ENCODE measurements at regions not wholly inside any gene's neighbourhood (a gene's known extent, or its start where the extent isn't known, plus 50 kb on each side); places are given as distances from the start of the nearest gene placed in this dataset.
A peak's percentile ranks its signal among the peaks of the same experiment; 100 is the strongest.

DNA sequence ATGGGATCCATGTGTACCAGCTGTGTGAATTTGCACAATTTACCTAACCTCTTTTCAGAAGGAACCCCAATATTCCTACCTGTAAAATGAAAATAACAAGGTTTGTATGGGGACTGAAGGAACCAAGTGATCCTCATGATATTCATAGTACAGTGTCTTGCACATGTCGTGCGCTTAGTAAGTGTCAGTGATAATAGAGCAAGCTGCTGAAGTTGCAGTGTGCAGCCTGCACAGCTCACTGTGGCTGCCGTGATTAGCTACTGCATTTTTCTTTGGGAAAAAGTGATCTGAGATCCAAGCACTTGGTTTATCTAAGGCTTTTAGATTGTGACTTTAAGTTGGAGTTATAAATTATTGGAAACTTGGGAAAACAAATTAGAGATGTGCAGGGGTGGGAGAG is 135.9 kb upstream of the FRY start:
- TF ChIP-seq, protein P1, sequence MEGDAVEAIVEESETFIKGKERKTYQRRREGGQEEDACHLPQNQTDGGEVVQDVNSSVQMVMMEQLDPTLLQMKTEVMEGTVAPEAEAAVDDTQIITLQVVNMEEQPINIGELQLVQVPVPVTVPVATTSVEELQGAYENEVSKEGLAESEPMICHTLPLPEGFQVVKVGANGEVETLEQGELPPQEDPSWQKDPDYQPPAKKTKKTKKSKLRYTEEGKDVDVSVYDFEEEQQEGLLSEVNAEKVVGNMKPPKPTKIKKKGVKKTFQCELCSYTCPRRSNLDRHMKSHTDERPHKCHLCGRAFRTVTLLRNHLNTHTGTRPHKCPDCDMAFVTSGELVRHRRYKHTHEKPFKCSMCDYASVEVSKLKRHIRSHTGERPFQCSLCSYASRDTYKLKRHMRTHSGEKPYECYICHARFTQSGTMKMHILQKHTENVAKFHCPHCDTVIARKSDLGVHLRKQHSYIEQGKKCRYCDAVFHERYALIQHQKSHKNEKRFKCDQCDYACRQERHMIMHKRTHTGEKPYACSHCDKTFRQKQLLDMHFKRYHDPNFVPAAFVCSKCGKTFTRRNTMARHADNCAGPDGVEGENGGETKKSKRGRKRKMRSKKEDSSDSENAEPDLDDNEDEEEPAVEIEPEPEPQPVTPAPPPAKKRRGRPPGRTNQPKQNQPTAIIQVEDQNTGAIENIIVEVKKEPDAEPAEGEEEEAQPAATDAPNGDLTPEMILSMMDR (IDR thresholded peaks at IDR 0.05), result no peak
- TF ChIP-seq EZH2 (IDR thresholded peaks at IDR 0.05), result no peak
- TF ChIP-seq EZH2phosphoT487 (IDR thresholded peaks at IDR 0.05), result no peak
- no peaks in the 10 kb centered on the region for H3K36me3 Mint-ChIP-seq
- H3K27ac Mint-ChIP-seq, result no peak overlapping the region

DNA sequence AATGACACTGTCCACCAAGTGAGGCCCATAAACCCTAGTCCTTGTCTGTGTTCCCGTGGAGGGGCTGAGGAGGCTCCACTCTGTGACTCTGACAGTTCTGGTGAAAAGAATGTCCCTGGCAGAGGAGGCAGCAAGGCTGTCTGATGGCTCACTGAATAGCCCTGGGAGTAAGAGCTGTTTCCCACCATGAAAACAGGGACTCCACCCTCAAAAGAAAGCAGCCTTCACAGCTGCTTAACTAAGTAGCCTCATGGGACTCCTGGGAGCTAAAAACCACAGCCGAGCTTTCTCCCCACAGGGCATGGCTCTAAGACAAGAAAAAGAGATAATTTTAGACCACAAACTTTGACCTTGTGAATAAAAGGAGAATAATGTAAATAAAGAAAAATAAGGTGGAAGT is 135.1 kb upstream of the FRY start:
- Histone ChIP-seq H3K27me3 (no peaks in the 10 kb centered on the region), H3K4me2 (no peak overlapping the region), H3K79me2 (ENCODE audit: low read depth) (no peaks in the 10 kb centered on the region), H3F3A (ENCODE audit: low read depth) (no peaks in the 10 kb centered on the region), H3K4me3 (no peak overlapping the region), H3K27ac (no peak overlapping the region), H3K9me3 (ENCODE audit: low read depth) (no peaks in the 10 kb centered on the region), H3K4me1 (no peaks in the 10 kb centered on the region), H3K9ac (no peak overlapping the region), H4K20me1 (ENCODE audit: low read depth) (no peaks in the 10 kb centered on the region), H2AFZ (replicated peaks) (no peak overlapping the region), H3K36me3 (no peaks in the 10 kb centered on the region)
- no peak overlapping the region for H3K27ac Mint-ChIP-seq
- no peak overlapping the region for H3K4me3 Mint-ChIP-seq
- no peaks in the 10 kb centered on the region for H3K9me3 Mint-ChIP-seq
- DNase-seq (ENCODE audit: low spot score), result peak; percentile 8
- H3K36me3 Mint-ChIP-seq, result no peaks in the 10 kb centered on the region
- peaks cover 14% of the 10 kb centered on the region for H3K4me1 Mint-ChIP-seq
- TF ChIP-seq EZH2 (IDR thresholded peaks at IDR 0.05) (no peak), EZH2phosphoT487 (IDR thresholded peaks at IDR 0.05) (no peak)
- TF ChIP-seq, protein P1 (IDR thresholded peaks at IDR 0.05), result no peak
- H3K27me3 Mint-ChIP-seq (ENCODE audit: insufficient read depth, low read depth), result no peaks in the 10 kb centered on the region

More for the DNA sequence above, 135.9 kb upstream of the FRY start:
- no peak overlapping the region for H3K4me3 ChIP-seq
- Mint-ChIP-seq H3K4me1 (peaks cover 14% of the 10 kb centered on the region), H3K9me3 (no peaks in the 10 kb centered on the region), H3K4me3 (no peak overlapping the region), H3K27me3 (ENCODE audit: insufficient read depth, low read depth) (no peaks in the 10 kb centered on the region)
- no peak for DNase-seq (ENCODE audit: low spot score)
- H4K20me1 ChIP-seq (ENCODE audit: low read depth), result no peaks in the 10 kb centered on the region
- H3K27ac ChIP-seq, result no peak overlapping the region
- H3K4me2 ChIP-seq, result no peak overlapping the region
- H3K9me3 ChIP-seq (ENCODE audit: low read depth), result no peaks in the 10 kb centered on the region
- no peaks in the 10 kb centered on the region for H3F3A ChIP-seq (ENCODE audit: low read depth)
- no peaks in the 10 kb centered on the region for H3K27me3 ChIP-seq
- H3K79me2 ChIP-seq (ENCODE audit: low read depth), result no peaks in the 10 kb centered on the region
- no peak overlapping the region for H3K9ac ChIP-seq
- H3K4me1 ChIP-seq, result no peaks in the 10 kb centered on the region
- peak overlapping the region; percentile 3 for H2AFZ ChIP-seq (replicated peaks)
- no peaks in the 10 kb centered on the region for H3K36me3 ChIP-seq

DNA sequence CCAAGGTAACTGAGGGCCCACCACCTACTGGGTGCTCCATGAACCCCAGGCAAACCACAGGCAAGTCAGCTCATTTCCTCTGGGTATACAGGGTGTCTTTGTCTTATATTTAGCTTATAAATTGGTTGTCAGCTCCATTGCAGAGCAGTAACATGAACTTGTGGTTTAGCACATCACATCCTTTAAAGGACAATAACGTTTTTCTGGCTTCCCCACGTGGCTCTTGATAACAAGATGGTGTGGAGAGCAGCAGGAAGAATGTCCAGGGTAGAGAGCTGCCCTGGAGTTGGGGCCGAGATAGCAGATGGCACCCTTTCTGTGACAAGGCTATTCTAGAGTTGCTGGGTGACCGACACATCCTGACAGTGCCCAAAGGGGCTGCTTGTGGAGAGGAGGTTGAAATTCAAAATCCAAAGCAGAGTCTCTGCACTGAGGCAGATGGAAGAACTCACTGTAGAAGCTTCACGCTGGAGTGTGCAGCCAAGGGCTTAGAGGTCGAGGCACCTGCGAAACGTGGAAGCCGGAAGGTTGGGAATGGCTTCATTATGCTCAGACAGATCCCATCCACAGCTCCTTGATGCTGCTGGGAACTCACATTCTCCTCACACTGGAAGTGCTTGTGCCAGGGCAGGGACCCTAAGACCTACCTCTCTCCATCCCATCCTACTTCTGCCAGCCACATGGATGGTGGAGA is 133.0 kb upstream of the FRY start:
- TF ChIP-seq EZH2phosphoT487 (IDR thresholded peaks at IDR 0.05) (no peak), EZH2 (IDR thresholded peaks at IDR 0.05) (no peak)
- TF ChIP-seq, protein P1 (IDR thresholded peaks at IDR 0.05), result no peak
- Mint-ChIP-seq H3K36me3 (no peaks in the 10 kb centered on the region), H3K4me1 (peaks cover 14% of the 10 kb centered on the region), H3K27ac (no peak overlapping the region), H3K27me3 (ENCODE audit: insufficient read depth, low read depth) (no peaks in the 10 kb centered on the region), H3K4me3 (no peak overlapping the region), H3K9me3 (no peaks in the 10 kb centered on the region)
- H2AFZ ChIP-seq (replicated peaks), result peak overlapping the region; percentile 69
- no peaks in the 10 kb centered on the region for H3F3A ChIP-seq (ENCODE audit: low read depth)
- no peak overlapping the region for H3K4me3 ChIP-seq
- H3K9ac ChIP-seq, result no peak overlapping the region
- peak; percentile 27 for DNase-seq (ENCODE audit: low spot score)
- no peak overlapping the region for H3K27ac ChIP-seq
- no peaks in the 10 kb centered on the region for H3K79me2 ChIP-seq (ENCODE audit: low read depth)
- no peaks in the 10 kb centered on the region for H3K36me3 ChIP-seq
- H3K9me3 ChIP-seq (ENCODE audit: low read depth), result no peaks in the 10 kb centered on the region
- H4K20me1 ChIP-seq (ENCODE audit: low read depth), result no peaks in the 10 kb centered on the region
- no peaks in the 10 kb centered on the region for H3K27me3 ChIP-seq
- H3K4me2 ChIP-seq, result no peak overlapping the region
- no peaks in the 10 kb centered on the region for H3K4me1 ChIP-seq
